MV-4-11 (cell line): ENCODE measurements at regions not wholly inside any gene's neighbourhood (a gene's known extent, or its start where the extent isn't known, plus 50 kb on each side); places are given as distances from the start of the nearest gene placed in this dataset.
A peak's percentile ranks its signal among the peaks of the same experiment; 100 is the strongest.

Experiments
- DNase-seq: peaks from one replicate; lab custom pipeline; 2025; lab: John Stamatoyannopoulos, UW

GRCh38 chr3:31225923-31226322 is 306.8 kb upstream of the STT3B start:
- DNase-seq = no peak

GRCh38 chr3:31226346-31226745 is 306.4 kb upstream of the STT3B start:
- peak; percentile 44 for DNase-seq

DNA sequence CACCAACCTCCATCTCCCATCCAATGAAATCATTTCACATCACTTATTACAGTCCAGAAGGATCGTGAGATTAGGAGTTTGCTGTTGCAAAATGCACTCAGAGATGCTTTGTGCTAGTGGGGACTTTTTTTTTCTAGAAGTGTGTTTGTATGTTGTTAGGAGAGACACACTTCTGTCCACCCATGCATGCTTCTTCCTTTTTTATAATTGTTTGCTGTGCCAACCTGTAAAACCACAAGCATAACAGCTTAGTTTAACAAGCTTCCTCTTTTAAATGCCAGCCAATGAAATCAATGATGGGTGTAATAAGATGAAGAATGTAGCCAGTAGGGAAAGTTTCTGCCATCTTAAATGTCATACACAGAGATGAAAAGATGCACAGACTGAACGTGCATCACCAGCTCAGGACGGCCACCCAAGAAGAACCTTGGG is 305.6 kb upstream of the STT3B start:
- peak; percentile 94 for DNase-seq

GRCh38 chr3:31230425-31231223 is 302.1 kb upstream of the STT3B start:
- no peak for DNase-seq

GRCh38 chr3:31232055-31233025 is 300.4 kb upstream of the STT3B start:
- peak; percentile 98 for DNase-seq

DNA sequence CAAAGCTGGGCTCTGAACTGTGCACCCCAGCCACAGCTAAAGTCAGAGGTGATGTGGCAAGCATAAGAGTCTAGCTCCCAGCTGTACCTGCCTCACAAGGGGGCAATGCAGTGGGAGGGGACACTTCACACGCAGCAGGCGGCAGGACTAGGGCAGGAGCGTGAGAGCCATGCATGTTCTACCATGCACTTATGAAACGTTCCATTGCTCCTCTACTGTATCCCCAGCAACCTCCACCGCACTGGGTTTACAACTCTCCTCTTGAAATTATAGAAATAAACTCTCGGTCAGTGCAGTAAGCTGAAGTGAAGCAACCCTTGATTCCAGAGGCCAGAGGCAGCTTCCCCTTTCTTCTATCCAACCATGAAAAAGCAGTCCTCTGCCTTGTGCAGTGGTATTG is 298.6 kb upstream of the STT3B start:
- DNase-seq = peak; percentile 97

DNA sequence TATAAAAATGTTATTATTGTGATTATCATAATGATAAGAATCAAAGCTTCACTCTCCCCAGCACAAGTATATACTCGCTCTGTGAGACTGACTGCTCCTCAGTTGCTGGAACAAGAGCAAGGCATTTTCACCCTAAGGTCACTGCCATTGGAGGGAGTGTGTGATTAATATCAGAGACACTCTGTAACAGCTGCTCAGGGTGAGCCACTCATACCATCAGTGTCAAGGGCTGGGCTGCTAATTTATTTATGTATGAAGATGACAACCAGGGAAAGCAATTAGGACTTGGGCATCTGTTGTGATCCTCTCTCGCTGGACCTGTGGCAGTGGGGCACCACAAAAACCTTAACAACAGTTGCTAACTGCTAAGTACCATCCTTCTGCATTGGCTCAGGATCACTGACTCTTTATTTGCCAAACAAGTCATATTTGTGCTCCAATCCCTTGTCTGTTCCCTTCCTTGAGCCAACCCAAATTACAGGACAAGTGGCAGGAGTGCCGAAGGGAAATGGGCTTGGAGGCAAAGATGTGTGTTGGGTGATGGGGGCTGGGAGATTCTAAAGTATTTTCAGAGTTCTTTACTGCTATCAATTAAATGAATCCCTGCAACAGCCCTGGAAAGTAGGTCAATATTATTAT is 297.5 kb upstream of the STT3B start:
- DNase-seq = no peak

GRCh38 chr3:31237887-31238286 is 294.8 kb upstream of the STT3B start:
- no peak for DNase-seq

GRCh38 chr3:31240013-31240412 is 292.7 kb upstream of the STT3B start:
- no peak for DNase-seq

DNA sequence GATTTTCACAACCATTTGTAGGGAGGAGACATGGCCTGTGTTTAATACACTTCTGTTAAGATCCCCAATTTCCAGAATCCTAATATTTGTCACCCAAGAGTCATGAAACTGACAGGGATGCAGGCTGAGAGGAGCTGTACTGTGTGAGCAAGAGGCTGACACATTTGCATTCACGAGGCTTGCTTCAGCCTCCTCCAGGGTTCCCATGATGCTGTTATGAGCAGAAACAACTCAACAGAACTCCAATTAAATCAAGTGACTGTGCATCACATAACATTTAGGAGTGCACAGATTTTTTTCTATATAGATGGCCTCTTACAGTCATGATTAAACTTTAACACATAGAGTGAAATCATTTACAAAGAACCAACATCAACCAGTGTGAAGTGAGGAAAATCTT is 292.3 kb upstream of the STT3B start:
- no peak for DNase-seq

- no peak for DNase-seq
Measured at GRCh38 chr3:31240874-31241273, 291.9 kb upstream of the STT3B start.

- DNase-seq = no peak
Measured at GRCh38 chr3:31241533-31241932, 291.2 kb upstream of the STT3B start.

GRCh38 chr3:31242026-31242960 is 290.4 kb upstream of the STT3B start:
- DNase-seq = no peak

DNA sequence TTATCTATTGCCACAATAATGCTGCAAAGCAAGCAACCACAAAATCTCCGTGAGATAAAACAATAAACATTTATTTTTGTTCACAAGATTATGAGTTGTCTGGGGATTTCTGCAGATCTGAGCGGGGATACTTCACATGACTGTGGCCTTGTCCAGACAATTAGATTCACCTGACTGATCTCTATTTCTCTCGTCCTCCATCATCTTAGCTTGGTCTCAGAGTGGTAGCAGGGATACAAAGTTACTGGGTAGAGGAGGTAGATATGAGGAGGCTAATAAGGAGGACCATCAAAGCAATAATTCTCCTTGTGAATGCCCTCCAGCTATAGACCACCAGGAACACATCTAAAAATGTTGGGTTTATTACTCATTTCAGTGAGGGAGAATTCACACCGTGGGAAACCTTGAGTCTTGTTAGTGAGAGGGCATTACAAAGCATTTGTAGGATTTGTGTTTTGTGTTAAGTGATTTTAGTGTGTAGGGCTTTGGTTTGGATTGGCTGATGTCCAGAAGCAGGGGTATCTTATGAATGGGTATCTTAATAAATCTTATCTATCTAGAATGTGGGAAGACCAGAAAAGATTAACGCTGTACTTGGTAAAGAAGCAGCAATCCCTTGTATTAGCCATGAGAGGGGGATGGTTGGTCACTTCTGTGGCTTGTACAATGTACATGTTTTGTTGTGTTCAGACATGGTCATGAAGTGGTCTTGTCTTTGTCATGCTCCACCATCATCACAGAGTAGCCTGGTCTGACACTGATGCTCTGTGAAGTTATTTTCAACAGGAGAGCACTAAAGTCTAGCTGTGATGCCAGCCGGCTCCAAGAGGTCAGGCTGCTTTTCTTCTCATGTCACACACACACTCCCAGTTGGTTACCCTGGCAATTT is 287.6 kb upstream of the STT3B start:
- DNase-seq = no peak

DNA sequence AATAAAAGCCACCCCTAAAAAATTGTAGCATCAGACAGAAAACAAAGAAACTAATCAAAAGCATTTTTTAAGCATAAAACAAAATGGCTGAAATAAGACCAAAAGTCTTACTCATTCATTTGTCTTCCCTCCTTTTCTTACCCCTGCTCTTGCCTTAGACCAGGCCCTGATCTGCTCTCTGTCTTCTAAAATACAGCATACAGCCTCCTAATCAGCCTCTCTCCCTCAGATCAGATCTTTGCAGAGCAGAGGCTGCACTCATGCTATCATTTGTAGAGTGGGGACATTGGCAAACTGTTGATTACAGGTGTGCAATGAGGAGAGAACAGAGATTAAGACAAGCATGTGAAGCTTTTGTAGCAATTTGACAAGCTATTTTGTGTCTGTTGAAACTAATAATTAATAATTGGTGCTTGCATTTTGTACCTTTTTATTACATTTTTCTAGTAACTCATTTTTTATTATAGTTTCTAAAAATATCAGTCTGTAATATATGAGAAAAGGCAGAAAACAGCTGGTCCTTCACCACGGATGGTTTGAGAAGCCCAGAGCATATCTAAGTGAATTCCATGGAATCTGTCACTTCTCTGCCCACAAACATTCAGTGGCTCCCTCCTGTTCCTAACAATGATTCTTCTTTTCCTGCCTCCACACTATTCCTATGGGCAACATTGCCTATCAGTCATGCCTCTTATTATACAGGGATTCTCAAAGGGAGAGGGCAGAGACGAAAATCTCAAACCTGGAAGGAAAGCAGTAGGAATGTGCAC is 286.2 kb upstream of the STT3B start:
- no peak for DNase-seq

DNA sequence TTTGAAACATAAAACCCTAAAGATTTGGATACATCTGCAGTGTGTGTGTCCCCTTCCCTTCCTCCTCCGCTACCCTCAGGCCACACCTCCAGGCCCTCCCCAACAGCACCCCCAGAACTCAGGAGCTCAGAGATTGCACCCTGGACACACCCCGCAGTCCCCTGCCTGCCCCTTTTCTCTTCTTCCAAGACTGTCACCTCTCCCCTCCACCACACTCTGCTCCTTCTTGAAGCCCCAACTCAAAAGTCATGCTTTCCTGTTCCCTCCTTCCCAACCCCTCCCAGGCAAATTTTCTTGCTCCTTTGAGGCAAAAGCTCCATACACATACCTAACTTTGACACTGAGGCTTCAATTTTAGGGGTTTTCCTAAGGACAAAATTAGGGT is 285.7 kb upstream of the STT3B start:
- DNase-seq = no peak

GRCh38 chr3:31247850-31248562 is 284.7 kb upstream of the STT3B start:
- DNase-seq = no peak

DNA sequence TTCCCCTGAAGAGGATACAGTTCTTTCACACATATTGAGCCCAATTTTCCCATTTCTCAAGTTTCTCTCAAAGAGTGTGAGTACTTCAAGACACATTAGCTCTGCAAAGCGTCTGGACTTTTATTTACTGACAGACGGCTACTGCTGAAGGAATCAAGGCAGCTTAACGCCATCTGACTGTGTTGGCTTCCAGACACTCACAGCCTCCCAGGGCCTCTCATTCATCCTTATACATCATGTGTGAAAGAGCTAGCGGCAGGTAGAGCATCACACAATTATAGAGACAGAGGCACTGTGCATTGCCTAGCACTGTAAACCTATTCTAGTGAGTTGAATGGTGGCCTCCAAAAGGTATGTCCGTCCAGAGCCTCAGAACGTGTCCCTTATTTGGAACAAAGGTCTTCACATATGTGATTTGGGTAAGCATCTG is 284.1 kb upstream of the STT3B start:
- DNase-seq = no peak

DNA sequence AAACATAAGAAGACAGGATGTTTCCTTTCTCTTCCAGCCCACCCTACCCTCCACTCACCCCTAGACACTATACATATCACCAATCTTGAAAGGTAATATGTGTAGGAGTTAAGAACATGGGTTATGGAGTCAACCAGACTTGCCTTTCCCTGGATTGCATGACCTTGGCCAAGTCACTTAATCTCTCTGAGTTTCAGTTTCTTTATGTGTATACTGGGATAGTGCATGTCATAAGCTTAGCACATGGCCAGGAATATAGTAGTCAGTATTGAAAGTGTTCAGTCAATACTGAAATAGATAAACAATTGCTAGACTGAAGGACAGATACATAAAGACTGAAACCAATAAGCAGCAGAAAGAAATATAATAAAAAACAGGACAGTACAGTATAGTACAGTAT is 283.2 kb upstream of the STT3B start:
- DNase-seq = no peak
